SK-N-SH treated with all-trans-retinoic acid at 6 μM for 48 hours (cell line): ENCODE measurements at regions not wholly inside any gene's neighbourhood (a gene's known extent, or its start where the extent isn't known, plus 50 kb on each side); places are given as distances from the start of the nearest gene placed in this dataset.
"Not testable (repeated sequence)": the region's sequence is repeated elsewhere in the genome, so short reads cannot be mapped to it uniquely, and the experiment has no call there.

Experiments used
- ARNTL ChIP-seq: fragments of 450-650 bp; formaldehyde crosslinking; IDR thresholded peaks from 2 replicates; pipeline ENCODE4 v1.5.0; 2020; ENCODE audit warnings: low read depth, mild to moderate bottlenecking, moderate library complexity, borderline replicate concordance
- BACH2 ChIP-seq: fragments of 250-450 bp; sonication (Bioruptor Pico); IDR thresholded peaks from 2 replicates; pipeline ENCODE4 v1.9.0; 2021; ENCODE audit warnings: mild to moderate bottlenecking, borderline replicate concordance
- CSRNP3 ChIP-seq: fragments of 250-450 bp; sonication (Bioruptor Pico); IDR thresholded peaks from 2 replicates; pipeline ENCODE4 v1.5.1; 2021; ENCODE audit warnings: mild to moderate bottlenecking, moderate library complexity
- GLIS3 ChIP-seq: fragments of 250-450 bp; sonication (Bioruptor Pico); IDR thresholded peaks from 2 replicates; pipeline ENCODE4 v1.5.0; 2020; ENCODE audit warnings: mild to moderate bottlenecking, moderate library complexity
- ISL1 ChIP-seq: fragments of 250-450 bp; sonication (Bioruptor Pico); IDR thresholded peaks from 2 replicates; pipeline ENCODE4 v2.1.2; 2022; ENCODE audit warnings: mild to moderate bottlenecking, moderate library complexity
- PATZ1 ChIP-seq: fragments of 250-450 bp; sonication (Bioruptor Pico); IDR thresholded peaks from 2 replicates; pipeline ENCODE4 v1.8.0; 2020; ENCODE audit warnings: mild to moderate bottlenecking, moderate library complexity, borderline replicate concordance
- TCF4 ChIP-seq: fragments of 250-450 bp; sonication (Bioruptor Pico); IDR thresholded peaks from 2 replicates; pipeline ENCODE4 v1.8.0; 2021; ENCODE audit warnings: mild to moderate bottlenecking, moderate library complexity, borderline replicate concordance
- TOX ChIP-seq: fragments of 250-450 bp; sonication (Bioruptor Pico); IDR thresholded peaks from 2 replicates; pipeline ENCODE4 v1.8.0; 2021; ENCODE audit warnings: mild to moderate bottlenecking, moderate library complexity, borderline replicate concordance
- ZFP3 ChIP-seq: fragments of 250-450 bp; sonication (Bioruptor Pico); IDR thresholded peaks from 2 replicates; pipeline ENCODE4 v1.5.0; 2020; ENCODE audit warnings: mild to moderate bottlenecking, moderate library complexity
- ZFP30 ChIP-seq: fragments of 450-650 bp; formaldehyde crosslinking; IDR thresholded peaks from 2 replicates; pipeline ENCODE4 v1.5.0; 2022; ENCODE audit warnings: mild to moderate bottlenecking, moderate library complexity
- ZNF70 ChIP-seq: fragments of 450-650 bp; formaldehyde crosslinking; IDR thresholded peaks from 2 replicates; pipeline ENCODE4 v1.5.0; 2020; ENCODE audit warnings: mild to moderate bottlenecking, moderate library complexity

- not testable (repeated sequence) for TF ChIP-seq PATZ1 (CRISPR knock-in tag); ZNF70 (CRISPR knock-in tag); CSRNP3 (CRISPR knock-in tag); ZFP30 (CRISPR knock-in tag); ARNTL (CRISPR knock-in tag); BACH2 (CRISPR knock-in tag); ZFP3 (CRISPR knock-in tag); ISL1 (CRISPR knock-in tag); TCF4 (CRISPR knock-in tag); TOX; GLIS3 (CRISPR knock-in tag)
Measured at GRCh38 chr6:21345704-21346103, 247.8 kb upstream of the SOX4 start.
